ENCODE measurements at regions not wholly inside any gene's neighbourhood (a gene's known extent, or its start where the extent isn't known, plus 50 kb on each side); places are given as distances from the start of the nearest gene placed in this dataset.
A peak's percentile ranks its signal among the peaks of the same experiment; 100 is the strongest.
"Not testable (repeated sequence)": the region's sequence is repeated elsewhere in the genome, so short reads cannot be mapped to it uniquely, and the experiment has no call there.

GRCh38 chr13:82136880-82137279, 1745.4 kb downstream of the SLITRK1 start:
- DNase-seq = no peak

- no peak for DNase-seq
Observed at GRCh38 chr13:82129281-82129680, 1753.0 kb downstream of the SLITRK1 start.

- DNase-seq = no peak
Observed at GRCh38 chr13:82118589-82118988, 1763.7 kb downstream of the SLITRK1 start.

DNA sequence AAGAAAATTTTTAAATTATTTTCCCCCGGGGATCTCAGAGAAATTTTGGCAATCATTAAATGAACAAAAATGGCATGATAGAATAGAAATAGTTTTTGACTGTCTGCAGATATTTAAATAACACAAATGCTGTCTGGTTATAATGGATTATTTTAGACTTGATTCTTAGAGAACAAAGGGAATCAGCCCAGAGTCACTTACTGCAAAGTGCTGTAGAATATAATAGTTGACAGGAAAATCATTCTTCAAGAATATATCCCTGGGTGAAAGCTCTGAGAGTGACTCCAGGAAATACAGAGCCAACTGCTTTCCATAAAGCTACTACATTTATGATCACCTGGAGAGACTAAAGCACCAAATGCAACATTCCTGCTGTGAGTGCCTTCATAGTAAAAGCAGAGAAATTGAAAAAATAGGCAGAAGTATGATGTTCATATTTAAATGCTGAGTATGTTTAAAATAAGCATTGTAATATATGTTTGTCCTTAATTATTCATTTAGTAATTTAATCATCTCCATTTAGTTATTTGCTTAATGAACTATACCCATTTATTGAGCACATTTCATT, 1765.8 kb downstream of the SLITRK1 start:
- DNase-seq = no peak

DNA sequence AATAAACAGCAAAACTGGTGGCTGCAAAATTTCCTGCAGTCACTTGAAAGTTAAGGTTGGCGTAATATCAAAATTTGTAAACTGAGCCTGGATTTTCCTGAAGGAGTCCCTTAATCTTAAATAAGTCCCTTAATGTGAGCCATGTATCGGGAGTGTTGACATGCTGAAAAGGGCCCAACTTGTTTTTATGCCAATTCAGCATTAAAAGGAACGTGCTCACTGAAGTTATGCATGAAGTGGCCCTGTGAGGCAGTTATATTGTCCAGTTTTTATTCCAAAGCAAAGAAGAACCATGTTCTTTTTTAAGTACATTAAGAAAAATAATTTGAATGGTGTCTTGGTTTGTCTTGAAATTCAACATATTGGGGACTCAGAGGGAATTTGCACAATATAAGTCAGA, 1766.9 kb downstream of the SLITRK1 start:
- no peak for DNase-seq

DNA sequence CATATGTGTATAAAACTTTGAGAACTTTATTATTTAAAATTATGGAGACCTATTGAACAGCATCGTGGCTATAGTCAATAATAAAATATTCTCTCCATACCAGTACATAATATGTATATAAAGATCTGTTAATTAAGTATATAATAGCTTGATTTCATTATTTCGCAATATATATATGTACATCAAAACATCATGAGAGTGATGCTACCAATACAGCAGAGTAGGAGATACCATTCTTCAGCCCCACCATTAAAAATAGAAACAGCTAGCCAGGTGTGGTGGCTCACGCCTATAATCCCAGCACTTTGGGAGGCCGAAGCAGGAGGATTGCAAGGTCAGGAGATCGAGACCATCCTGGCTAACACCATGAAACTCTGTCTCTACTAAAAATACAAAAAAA, 1755.3 kb upstream of the SPRY2 start:
- no peak for DNase-seq

GRCh38 chr13:82092312-82092711, 1751.4 kb upstream of the SPRY2 start:
- no peak for DNase-seq

DNA sequence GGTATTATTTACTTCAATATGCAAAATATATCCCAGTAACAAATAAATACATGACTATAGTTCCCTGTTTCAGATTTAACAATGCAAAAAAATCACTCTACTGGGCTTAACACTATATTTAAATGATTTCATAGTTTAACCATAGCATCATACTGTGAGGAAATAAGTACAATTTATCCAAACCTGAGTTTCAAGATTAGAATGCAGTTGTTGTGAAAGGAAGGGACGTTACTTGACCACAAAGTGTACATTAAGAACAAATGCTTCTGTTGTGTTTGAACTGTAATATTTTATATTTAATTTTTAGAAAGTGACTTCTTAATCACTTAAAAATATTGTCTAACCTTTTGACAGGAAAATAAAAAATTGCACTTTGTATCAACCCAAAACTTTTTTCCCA, 1747.9 kb upstream of the SPRY2 start:
- DNase-seq = no peak

DNA sequence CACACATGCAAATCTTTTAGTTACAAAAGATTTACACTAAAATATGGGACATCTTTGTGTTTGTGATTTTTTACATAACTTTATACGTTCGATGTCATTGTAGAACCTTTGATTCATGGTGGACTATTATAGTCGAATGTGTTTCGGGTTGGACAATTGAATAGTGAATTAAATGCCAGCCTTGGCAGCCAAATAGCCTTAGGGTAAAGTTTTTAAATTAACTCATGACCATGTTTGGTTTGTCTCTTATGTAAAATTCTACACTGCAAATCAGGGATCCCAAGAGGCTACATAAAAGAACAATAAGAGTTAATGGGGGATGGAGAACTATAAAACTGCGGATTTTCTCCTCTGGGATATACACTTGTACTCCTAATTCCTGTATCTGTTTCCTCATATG, 1735.6 kb upstream of the SPRY2 start:
- no peak for DNase-seq

GRCh38 chr13:82070416-82070815, 1729.5 kb upstream of the SPRY2 start:
- DNase-seq = no peak

GRCh38 chr13:82062772-82063171, 1721.8 kb upstream of the SPRY2 start:
- no peak for DNase-seq

GRCh38 chr13:82058364-82058763, 1717.4 kb upstream of the SPRY2 start:
- DNase-seq = no peak

GRCh38 chr13:82045316-82045715, 1704.4 kb upstream of the SPRY2 start:
- not testable (repeated sequence) for DNase-seq

- no peak for DNase-seq
Observed at GRCh38 chr13:82036602-82037001, 1695.7 kb upstream of the SPRY2 start.

DNA sequence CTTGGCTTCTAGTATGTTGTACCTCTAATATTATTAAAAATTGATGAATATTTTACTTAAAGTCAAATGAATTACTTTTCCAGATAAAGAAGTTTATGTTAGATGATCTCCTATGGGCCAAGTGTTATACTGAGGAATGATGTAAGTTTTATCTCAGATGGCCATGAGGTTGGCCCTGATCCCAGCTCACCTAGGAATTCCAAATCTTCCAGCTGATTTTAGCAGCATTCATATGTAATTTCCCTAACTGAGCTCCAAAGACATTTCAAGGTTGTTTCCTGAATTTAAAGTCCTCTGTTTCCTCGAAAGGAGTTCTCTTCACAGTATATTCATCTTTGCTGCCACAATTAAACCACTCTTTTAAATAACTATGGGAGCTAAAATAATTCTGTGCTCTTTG, 1670.4 kb upstream of the SPRY2 start:
- no peak for DNase-seq

GRCh38 chr13:82010780-82011179, 1669.9 kb upstream of the SPRY2 start:
- DNase-seq = peak; percentile 60

GRCh38 chr13:82002710-82003109, 1661.8 kb upstream of the SPRY2 start:
- DNase-seq = no peak

GRCh38 chr13:81995316-81995715, 1654.4 kb upstream of the SPRY2 start:
- no peak for DNase-seq

GRCh38 chr13:81990652-81991051, 1649.7 kb upstream of the SPRY2 start:
- DNase-seq = no peak

DNA sequence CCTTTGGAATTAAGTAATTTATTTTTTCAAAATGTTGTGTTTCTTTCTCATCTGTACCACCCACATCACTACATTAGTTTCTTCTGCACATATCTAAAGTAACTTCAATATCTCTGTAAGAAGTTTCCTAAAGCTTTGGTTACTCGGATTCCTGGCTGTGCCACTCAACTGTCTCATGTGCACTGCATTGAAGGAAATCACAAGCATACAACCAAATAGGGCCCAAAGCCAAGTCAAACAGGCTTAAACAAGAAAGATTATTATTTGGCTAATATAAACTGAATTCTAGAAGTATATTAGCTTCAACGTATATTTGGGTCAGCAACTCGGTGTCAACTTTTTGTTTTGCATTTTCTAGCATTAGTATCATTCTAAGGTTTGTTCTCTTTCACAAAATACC, 1647.6 kb upstream of the SPRY2 start:
- no peak for DNase-seq

GRCh38 chr13:81987677-81988357, 1646.9 kb upstream of the SPRY2 start:
- no peak for DNase-seq

DNA sequence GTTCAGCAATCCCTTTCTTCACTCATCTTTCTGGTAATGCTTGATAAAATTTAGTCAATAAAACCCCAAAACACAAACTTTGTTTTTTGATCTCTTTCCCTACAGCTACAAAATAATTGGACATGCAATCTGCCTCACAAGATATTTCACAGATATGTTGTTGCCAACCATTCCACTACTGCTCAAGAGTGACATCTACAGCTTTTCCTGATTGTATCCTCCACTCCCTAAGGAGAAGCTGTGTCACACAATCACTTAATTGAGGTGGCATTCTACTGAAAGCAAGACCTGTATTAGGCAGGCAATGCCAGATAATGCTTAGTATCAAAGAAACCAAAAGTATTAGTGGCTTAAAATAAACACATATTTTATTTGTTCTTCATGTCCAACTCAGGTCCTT, 1646.2 kb upstream of the SPRY2 start:
- DNase-seq = peak; percentile 29

DNA sequence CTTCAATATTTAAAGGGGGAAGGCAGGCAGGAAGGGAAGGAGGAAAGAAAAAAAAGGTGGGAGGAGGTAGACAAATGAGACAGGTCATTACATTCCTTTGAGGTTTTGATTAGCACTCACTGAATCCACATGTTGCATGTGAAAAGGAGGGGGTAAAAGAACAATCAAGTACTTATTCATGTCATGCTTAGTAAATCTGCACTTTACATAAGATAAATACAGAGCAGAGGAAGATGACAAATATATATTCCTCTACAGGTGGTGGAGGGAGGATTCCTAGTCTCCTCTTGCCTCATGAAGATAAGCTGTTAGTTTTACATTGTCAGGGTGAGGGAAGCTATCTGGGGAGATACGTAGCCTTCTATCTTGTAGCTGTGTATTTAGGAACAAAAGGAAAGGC, 1645.4 kb upstream of the SPRY2 start:
- DNase-seq = peak; percentile 21

GRCh38 chr13:81957121-81957520, 1616.2 kb upstream of the SPRY2 start:
- DNase-seq = peak; percentile 2

GRCh38 chr13:81929988-81930387, 1589.1 kb upstream of the SPRY2 start:
- peak; percentile 76 for DNase-seq

All from OCI-M1 (cell line).